ENCODE measurements at regions not wholly inside any gene's neighbourhood (a gene's known extent, or its start where the extent isn't known, plus 50 kb on each side); places are given as distances from the start of the nearest gene placed in this dataset.

GRCh38 chr2:117738991-117739839 lies 75.3 kb upstream of the DDX18 start:
- TF ChIP-seq, protein P1, sequence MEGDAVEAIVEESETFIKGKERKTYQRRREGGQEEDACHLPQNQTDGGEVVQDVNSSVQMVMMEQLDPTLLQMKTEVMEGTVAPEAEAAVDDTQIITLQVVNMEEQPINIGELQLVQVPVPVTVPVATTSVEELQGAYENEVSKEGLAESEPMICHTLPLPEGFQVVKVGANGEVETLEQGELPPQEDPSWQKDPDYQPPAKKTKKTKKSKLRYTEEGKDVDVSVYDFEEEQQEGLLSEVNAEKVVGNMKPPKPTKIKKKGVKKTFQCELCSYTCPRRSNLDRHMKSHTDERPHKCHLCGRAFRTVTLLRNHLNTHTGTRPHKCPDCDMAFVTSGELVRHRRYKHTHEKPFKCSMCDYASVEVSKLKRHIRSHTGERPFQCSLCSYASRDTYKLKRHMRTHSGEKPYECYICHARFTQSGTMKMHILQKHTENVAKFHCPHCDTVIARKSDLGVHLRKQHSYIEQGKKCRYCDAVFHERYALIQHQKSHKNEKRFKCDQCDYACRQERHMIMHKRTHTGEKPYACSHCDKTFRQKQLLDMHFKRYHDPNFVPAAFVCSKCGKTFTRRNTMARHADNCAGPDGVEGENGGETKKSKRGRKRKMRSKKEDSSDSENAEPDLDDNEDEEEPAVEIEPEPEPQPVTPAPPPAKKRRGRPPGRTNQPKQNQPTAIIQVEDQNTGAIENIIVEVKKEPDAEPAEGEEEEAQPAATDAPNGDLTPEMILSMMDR (conservative IDR thresholded peaks at IDR 0.05; ENCODE audit: low read length), result no peak
- no peak for TF ChIP-seq EZH2phosphoT487 (IDR thresholded peaks at IDR 0.05; ENCODE audit: borderline replicate concordance, low read depth, low read length)
